Natural killer cell (primary cell): ENCODE measurements at regions not wholly inside any gene's neighbourhood (a gene's known extent, or its start where the extent isn't known, plus 50 kb on each side); places are given as distances from the start of the nearest gene placed in this dataset.

Experiments
- ATAC-seq, 3 donors: fragments of 150-1000 bp in 2 of 3; fragments of 200-7000 bp in 1 of 3; cut with Tn5 transposase; 1 replicate in 1 of 3; 2 replicates in 2 of 3; pipeline ENCODE4 v1.10.0; 2021; ENCODE audit warnings: mild to moderate bottlenecking in 2 of 3, moderate library complexity in 2 of 3
- DNase-seq, 2 donors: peaks; one replicate each; pipeline versions ENCODE4 v3.0.0 to v3.0.0-alpha.2; 2013 to 2021; ENCODE audit warnings: mixed read lengths in 1 of 2
- H3K27ac ChIP-seq: one replicate; pipeline ENCODE4 v1.5.1; 2013; ENCODE audit warnings: mild to moderate bottlenecking, low read length
- H3K27me3 ChIP-seq: one replicate; pipeline ENCODE4 v1.6.1; 2013; ENCODE audit warnings: low read length; ENCODE audit not compliant: control insufficient read depth, insufficient read depth
- H3K36me3 ChIP-seq: one replicate; pipeline ENCODE4 v1.6.1; 2013; ENCODE audit warnings: low read length; ENCODE audit not compliant: control insufficient read depth, insufficient read depth
- H3K4me1 ChIP-seq: one replicate; pipeline ENCODE4 v1.6.1; 2013; ENCODE audit warnings: low read length; ENCODE audit not compliant: control insufficient read depth, insufficient read depth
- H3K4me3 ChIP-seq: one replicate; pipeline ENCODE4 v1.5.1; 2013; ENCODE audit warnings: low read length
- H3K9me3 ChIP-seq: one replicate; pipeline ENCODE4 v1.6.1; 2013; ENCODE audit warnings: low read length; ENCODE audit not compliant: control insufficient read depth, insufficient read depth
- H3K27ac Mint-ChIP-seq, 2 donors: one replicate each; pipeline ENCODE4 v1.8.0; 2022; ENCODE audit warnings: mild to moderate bottlenecking in 2 of 2, mixed read lengths in 2 of 2, moderate library complexity in 1 of 2
- H3K27me3 Mint-ChIP-seq, 2 donors: one replicate each; pipeline ENCODE4 v1.8.0; 2022; ENCODE audit warnings: low read depth in 2 of 2, mixed read lengths in 2 of 2
- H3K36me3 Mint-ChIP-seq: one replicate; pipeline ENCODE4 v1.8.0; 2022; ENCODE audit warnings: mixed read lengths
- H3K4me1 Mint-ChIP-seq, 2 donors: one replicate each; pipeline ENCODE4 v1.8.0; 2022; ENCODE audit warnings: mixed read lengths in 2 of 2
- H3K4me3 Mint-ChIP-seq: one replicate; pipeline ENCODE4 v1.8.0; 2022; ENCODE audit warnings: mild to moderate bottlenecking, moderate library complexity, mixed read lengths
- H3K9me3 Mint-ChIP-seq, 2 donors: one replicate each; pipeline ENCODE4 v1.8.0; 2022; ENCODE audit warnings: mixed read lengths in 2 of 2
- WGBS: methylation state at CpG from one replicate; pipeline ENCODE4 v1.1.7; 2013; ENCODE audit warnings: missing lambda C conversion rate; ENCODE audit not compliant: insufficient coverage; 5-methylcytosine and 5-hydroxymethylcytosine counted together
- intact Hi-C: fragments of 100-400 bp; cut with micrococcal nuclease; formaldehyde crosslinking; loops from one replicate; pipeline ENCODE4 v1.14.2; 2022
- TF ChIP-seq, protein P1 (sequence below): fragments of 200-600 bp; IDR thresholded peaks from one replicate; pipeline ENCODE4 v1.8.0; 2022; ENCODE audit warnings: antibody characterized with exemption

DNA sequence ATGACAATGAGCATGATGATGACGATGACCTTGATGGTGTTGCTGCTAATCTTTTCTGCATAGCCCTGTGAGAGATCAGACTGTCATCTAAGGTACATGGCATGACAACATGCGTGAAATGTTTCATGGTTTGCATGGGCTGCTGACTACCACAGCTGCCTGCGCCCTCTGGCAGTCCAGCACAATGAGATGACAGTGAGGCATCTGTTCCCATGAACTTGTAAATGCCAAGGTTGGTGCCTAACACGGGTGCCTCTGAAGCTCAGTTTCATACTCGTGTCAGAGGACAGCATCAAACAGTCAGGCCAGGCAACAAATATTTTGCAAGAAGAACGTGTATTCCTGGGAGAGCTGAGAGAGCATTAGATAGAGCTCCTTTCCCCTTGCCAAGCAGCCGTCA, 122.0 kb upstream of the PRKCQ start:
- H3K4me3 ChIP-seq = no peak overlapping the region
- H3K9me3 ChIP-seq = no peaks in the 10 kb centered on the region
- DNase-seq = no peak
- H3K27ac Mint-ChIP-seq = no peak overlapping the region
- TF ChIP-seq, protein P1, sequence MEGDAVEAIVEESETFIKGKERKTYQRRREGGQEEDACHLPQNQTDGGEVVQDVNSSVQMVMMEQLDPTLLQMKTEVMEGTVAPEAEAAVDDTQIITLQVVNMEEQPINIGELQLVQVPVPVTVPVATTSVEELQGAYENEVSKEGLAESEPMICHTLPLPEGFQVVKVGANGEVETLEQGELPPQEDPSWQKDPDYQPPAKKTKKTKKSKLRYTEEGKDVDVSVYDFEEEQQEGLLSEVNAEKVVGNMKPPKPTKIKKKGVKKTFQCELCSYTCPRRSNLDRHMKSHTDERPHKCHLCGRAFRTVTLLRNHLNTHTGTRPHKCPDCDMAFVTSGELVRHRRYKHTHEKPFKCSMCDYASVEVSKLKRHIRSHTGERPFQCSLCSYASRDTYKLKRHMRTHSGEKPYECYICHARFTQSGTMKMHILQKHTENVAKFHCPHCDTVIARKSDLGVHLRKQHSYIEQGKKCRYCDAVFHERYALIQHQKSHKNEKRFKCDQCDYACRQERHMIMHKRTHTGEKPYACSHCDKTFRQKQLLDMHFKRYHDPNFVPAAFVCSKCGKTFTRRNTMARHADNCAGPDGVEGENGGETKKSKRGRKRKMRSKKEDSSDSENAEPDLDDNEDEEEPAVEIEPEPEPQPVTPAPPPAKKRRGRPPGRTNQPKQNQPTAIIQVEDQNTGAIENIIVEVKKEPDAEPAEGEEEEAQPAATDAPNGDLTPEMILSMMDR = no peak
- H3K36me3 Mint-ChIP-seq = no peaks in the 10 kb centered on the region
- no peaks in the 10 kb centered on the region for H3K4me1 Mint-ChIP-seq
- H3K4me3 Mint-ChIP-seq = no peak overlapping the region
- H3K27me3 Mint-ChIP-seq = peaks cover 0 to 3% of the 10 kb centered on the region in 2 donors
- peaks cover 3% of the 10 kb centered on the region for H3K27me3 ChIP-seq
- H3K27ac ChIP-seq = no peak overlapping the region
- intact Hi-C loops = no loop called here
- H3K9me3 Mint-ChIP-seq = no peaks in the 10 kb centered on the region
- no peaks in the 10 kb centered on the region for H3K4me1 ChIP-seq
- WGBS = 85% methylated on average over 7 of the region's 7 CpGs
- ATAC-seq = no peak
- no peaks in the 10 kb centered on the region for H3K36me3 ChIP-seq

DNA sequence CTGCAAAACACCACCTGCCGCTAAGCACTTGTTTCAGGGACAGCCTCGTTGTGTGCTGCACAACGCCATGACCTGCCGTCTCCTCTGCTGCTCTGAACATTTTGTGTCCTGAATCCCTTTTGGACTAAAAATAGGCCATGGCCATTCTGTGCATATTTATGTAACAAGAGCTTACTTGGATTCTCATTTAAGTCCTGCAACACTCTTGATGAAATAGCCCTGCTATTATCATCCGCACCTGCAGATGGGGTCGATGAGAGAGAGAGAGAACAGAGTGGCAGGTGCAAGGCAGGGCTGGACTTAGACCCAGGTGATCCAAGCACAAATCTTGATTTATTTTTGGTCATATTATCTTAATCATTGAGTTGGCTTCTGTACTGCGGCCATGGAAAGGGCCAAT, 121.2 kb upstream of the PRKCQ start:
- H3K4me3 ChIP-seq = no peak overlapping the region
- H3K4me3 Mint-ChIP-seq = no peak overlapping the region
- no peaks in the 10 kb centered on the region for H3K9me3 Mint-ChIP-seq
- H3K27me3 Mint-ChIP-seq = peaks cover 0 to 3% of the 10 kb centered on the region in 2 donors
- ATAC-seq (no peak), DNase-seq (peak in 1 of 2 donors; percentile 5)
- H3K4me1 ChIP-seq = no peaks in the 10 kb centered on the region
- intact Hi-C loops = no loop called here
- H3K27ac Mint-ChIP-seq = no peak overlapping the region
- no peaks in the 10 kb centered on the region for H3K27me3 ChIP-seq
- no peaks in the 10 kb centered on the region for H3K36me3 ChIP-seq
- no peaks in the 10 kb centered on the region for H3K9me3 ChIP-seq
- H3K4me1 Mint-ChIP-seq = no peaks in the 10 kb centered on the region
- TF ChIP-seq, protein P1 = no peak
- no peaks in the 10 kb centered on the region for H3K36me3 Mint-ChIP-seq
- H3K27ac ChIP-seq = no peak overlapping the region
- 90% methylated on average over 7 of the region's 7 CpGs for WGBS

DNA sequence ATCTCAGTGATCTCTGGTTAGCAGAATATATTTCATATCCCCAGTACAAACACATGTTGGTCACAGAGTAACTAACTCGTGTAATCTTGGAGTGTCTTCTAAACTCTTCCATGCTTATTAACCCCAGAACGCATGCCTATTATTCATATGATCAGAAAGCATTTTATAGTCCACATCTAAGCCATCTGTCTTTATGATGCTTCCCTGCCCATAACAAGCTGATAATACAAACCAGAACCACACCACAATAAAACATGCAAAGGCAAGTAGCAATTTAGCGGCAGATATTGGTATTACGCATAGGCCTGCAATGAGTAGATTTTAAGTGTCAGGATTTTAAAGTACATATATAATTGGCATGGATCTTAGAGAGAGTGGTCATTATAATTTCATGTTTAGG, 120.0 kb upstream of the PRKCQ start:
- intact Hi-C loops = no loop called here

DNA sequence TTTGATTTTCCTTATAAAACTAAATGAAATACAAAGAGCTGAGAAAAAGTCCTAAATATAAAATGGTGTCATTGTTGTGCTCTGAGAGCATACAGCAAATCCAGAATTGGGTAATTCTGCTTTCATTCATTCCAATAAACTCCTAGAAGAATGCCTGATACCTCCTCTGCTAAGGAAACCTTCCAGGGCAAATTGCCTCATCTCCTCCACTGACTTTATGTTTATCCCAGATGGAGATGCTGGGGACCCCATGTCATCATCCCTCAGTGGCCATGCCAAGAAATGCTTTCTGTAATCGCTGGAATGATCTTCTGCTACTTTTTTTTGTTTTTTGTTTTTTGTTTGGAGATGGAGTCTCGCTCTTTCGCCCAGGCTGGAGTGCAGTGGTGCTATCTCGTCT, 119.3 kb upstream of the PRKCQ start:
- no peaks in the 10 kb centered on the region for H3K9me3 Mint-ChIP-seq
- DNase-seq (no peak), ATAC-seq (no peak)
- H3K4me3 ChIP-seq = no peak overlapping the region
- 88% methylated on average over 4 of the region's 4 CpGs for WGBS
- H3K27ac Mint-ChIP-seq = no peak overlapping the region
- no peaks in the 10 kb centered on the region for H3K36me3 ChIP-seq
- H3K27me3 ChIP-seq = no peaks in the 10 kb centered on the region
- H3K4me1 ChIP-seq = no peaks in the 10 kb centered on the region
- no peaks in the 10 kb centered on the region for H3K9me3 ChIP-seq
- H3K4me1 Mint-ChIP-seq = no peaks in the 10 kb centered on the region
- H3K27me3 Mint-ChIP-seq = peaks cover 0 to 3% of the 10 kb centered on the region in 2 donors
- TF ChIP-seq, protein P1 = no peak
- no peaks in the 10 kb centered on the region for H3K36me3 Mint-ChIP-seq
- H3K4me3 Mint-ChIP-seq = no peak overlapping the region
- no peak overlapping the region for H3K27ac ChIP-seq
- intact Hi-C loops = no loop called here

More for the DNA sequence above, 120.0 kb upstream of the PRKCQ start:
- H3K9me3 ChIP-seq = no peaks in the 10 kb centered on the region
- ATAC-seq (no peak), DNase-seq (no peak)
- H3K27me3 ChIP-seq = no peaks in the 10 kb centered on the region
- H3K4me1 ChIP-seq = no peaks in the 10 kb centered on the region
- TF ChIP-seq, protein P1 = no peak
- no peak overlapping the region for H3K27ac ChIP-seq
- no peaks in the 10 kb centered on the region for H3K4me1 Mint-ChIP-seq
- H3K36me3 Mint-ChIP-seq = no peaks in the 10 kb centered on the region
- no peaks in the 10 kb centered on the region for H3K9me3 Mint-ChIP-seq
- WGBS = 99% methylated on average over 4 of the region's 4 CpGs
- H3K36me3 ChIP-seq = no peaks in the 10 kb centered on the region
- H3K27me3 Mint-ChIP-seq = peaks cover 0 to 3% of the 10 kb centered on the region in 2 donors
- H3K27ac Mint-ChIP-seq = no peak overlapping the region
- H3K4me3 ChIP-seq = no peak overlapping the region
- H3K4me3 Mint-ChIP-seq = no peak overlapping the region
